Aorta (tissue), 5 donors: ENCODE measurements at regions not wholly inside any gene's neighbourhood (a gene's known extent, or its start where the extent isn't known, plus 50 kb on each side); places are given as distances from the start of the nearest gene placed in this dataset.
"Not testable (repeated sequence)": the region's sequence is repeated elsewhere in the genome, so short reads cannot be mapped to it uniquely, and the experiment has no call there.

Experiments used
- ATAC-seq: fragments of 200-7000 bp; cut with Tn5 transposase; one replicate; pipeline ENCODE4 v1.9.1; 2022; ENCODE audit warnings: moderate library complexity; ENCODE audit not compliant: low FRiP score
- DNase-seq, 2 donors: peaks; one replicate each; pipeline ENCODE4 v3.0.0-alpha.2; 2020
- H3K27ac ChIP-seq, 2 donors: one replicate each; pipeline ENCODE4 v1.5.1; 2013; ENCODE audit warnings: low read length in 2 of 2, mild to moderate bottlenecking in 2 of 2, moderate library complexity in 2 of 2, control low read depth in 1 of 2, inconsistent platforms in 1 of 2, low read depth in 1 of 2
- H3K27me3 ChIP-seq, 2 donors: one replicate each; pipeline ENCODE4 v1.6.1; 2013; ENCODE audit warnings: control low read depth in 1 of 2, low read length in 1 of 2, mild to moderate bottlenecking in 1 of 2, moderate library complexity in 1 of 2; ENCODE audit not compliant: insufficient read depth in 2 of 2, control insufficient read depth in 1 of 2
- H3K36me3 ChIP-seq, 2 donors: one replicate each; pipeline ENCODE4 v1.6.1; 2013; ENCODE audit warnings: control low read depth in 1 of 2, low read length in 1 of 2, mild to moderate bottlenecking in 1 of 2; ENCODE audit not compliant: insufficient read depth in 2 of 2, control insufficient read depth in 1 of 2
- H3K4me1 ChIP-seq, 2 donors: one replicate each; pipeline ENCODE4 v1.6.1; 2013; ENCODE audit warnings: low read length in 2 of 2, control low read depth in 1 of 2, mild to moderate bottlenecking in 1 of 2, moderate library complexity in 1 of 2; ENCODE audit not compliant: insufficient read depth in 2 of 2, control insufficient read depth in 1 of 2
- H3K4me3 ChIP-seq, 2 donors: one replicate each; pipeline ENCODE4 v1.5.1; 2013; ENCODE audit warnings: low read length in 2 of 2, control low read depth in 1 of 2, mild to moderate bottlenecking in 1 of 2
- H3K9me3 ChIP-seq: one replicate; pipeline ENCODE4 v1.6.1; 2013; ENCODE audit warnings: mild to moderate bottlenecking, low read length; ENCODE audit not compliant: control insufficient read depth
- WGBS, 2 donors: extraction: QIAGEN DNeasy Blood & Tissue Kit; methylation state at CpG; one replicate each; pipeline ENCODE4 v1.1.7; 2013; 5-methylcytosine and 5-hydroxymethylcytosine counted together
- intact Hi-C, 2 donors: fragments of 100-400 bp; cut with DNase I; formaldehyde crosslinking; loops; one replicate each; pipeline versions ENCODE4 v1.14.2 to v1.15.0; 2022
- donor health status: healthy with polysubstance abuse.
- donor health status: Bipolar disorder and iron deficiency.
- donor health status: DM: no; HTN: no; CAD: no.
- donor health status: DM: no; HTN: no; CAD: no.
- donor health status: DM: yes; HTN: yes; CAD: no.

DNA sequence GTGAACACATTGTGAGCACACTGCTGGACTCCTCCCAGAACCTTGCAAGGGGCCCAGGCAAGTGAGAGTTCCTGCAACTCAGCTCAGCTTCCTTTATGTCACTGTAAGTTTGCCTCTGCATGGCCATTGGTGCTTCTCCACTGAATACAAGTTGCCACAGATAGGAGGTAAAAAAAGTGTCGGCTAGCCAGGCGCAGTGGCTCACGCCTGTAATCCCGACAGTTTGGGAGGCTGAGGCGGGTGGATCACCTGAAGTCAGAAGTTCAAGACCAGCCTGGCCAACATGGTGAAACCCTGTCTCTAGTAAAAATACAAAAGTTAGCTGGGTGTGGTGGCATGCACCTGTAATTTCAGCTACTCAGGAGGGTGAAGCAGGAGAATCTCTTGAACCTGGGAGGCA is 435.8 kb downstream of the CNTN3 start:
- H3K9me3 ChIP-seq, ATAC-seq, intact Hi-C loops, H3K4me3 ChIP-seq, H3K4me1 ChIP-seq, H3K36me3 ChIP-seq, DNase-seq, H3K27me3 ChIP-seq, H3K27ac ChIP-seq: not testable (repeated sequence)
- 95 to 98% methylated on average over 5 of the region's 5 CpGs for WGBS, 2 donors

- H3K9me3 ChIP-seq: no peaks in the 10 kb centered on the region
- 49 to 51% methylated on average over 2 of the region's 2 CpGs for WGBS, 2 donors
- ATAC-seq (no peak), DNase-seq (no peak)
- intact Hi-C loops: no loop called here
- H3K4me3 ChIP-seq: no peak overlapping the region
- H3K27ac ChIP-seq: no peak overlapping the region
- H3K27me3 ChIP-seq: no peaks in the 10 kb centered on the region
- no peaks in the 10 kb centered on the region for H3K4me1 ChIP-seq
- H3K36me3 ChIP-seq: no peaks in the 10 kb centered on the region
Measured at GRCh38 chr3:74173090-74173489, 441.4 kb downstream of the CNTN3 start.

DNA sequence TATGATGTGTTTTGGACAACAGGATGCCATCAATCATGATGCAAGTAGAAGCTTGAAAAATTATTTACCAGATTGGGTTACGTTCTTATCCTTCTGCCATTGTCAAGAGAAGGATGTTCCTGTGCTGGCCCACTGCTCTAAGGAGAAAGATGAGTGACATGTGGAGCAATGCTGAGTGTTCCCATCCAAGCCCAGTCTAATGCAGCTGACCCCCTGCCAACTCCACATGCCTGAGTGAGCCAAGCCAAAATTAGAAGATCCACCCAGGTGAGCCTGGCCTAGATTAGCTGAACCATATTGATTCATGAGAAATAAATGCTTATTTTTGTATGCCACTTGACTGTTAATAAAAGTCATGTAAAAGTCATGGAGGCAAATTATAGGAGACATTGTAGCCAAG is 446.5 kb downstream of the CNTN3 start:
- no peaks in the 10 kb centered on the region for H3K4me1 ChIP-seq
- no peak for DNase-seq
- no peak for ATAC-seq
- no peak overlapping the region for H3K4me3 ChIP-seq
- intact Hi-C loops: no loop called here
- 56 to 67% methylated on average over 1 of the region's 1 CpG for WGBS, 2 donors
- H3K27me3 ChIP-seq: no peaks in the 10 kb centered on the region
- no peak overlapping the region for H3K27ac ChIP-seq
- H3K36me3 ChIP-seq: no peaks in the 10 kb centered on the region
- H3K9me3 ChIP-seq: no peaks in the 10 kb centered on the region

DNA sequence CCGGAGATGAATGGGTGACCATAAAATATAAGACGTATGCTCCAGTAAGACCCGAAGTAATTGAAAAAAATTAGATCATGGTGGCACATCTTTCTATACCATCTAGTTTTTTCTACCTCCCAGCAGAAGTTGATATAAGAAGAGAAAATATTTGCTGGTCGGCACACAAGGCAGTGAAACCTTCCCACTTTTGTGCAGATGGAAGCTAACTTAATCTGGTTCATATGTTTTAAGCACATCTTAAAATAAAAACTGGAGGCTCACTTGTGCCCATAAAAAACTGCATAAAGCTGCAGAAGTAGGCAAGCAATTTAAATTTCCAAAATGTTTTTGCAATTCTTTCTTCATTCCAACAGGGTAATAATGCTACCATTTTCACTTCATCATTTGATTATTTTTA is 449.2 kb downstream of the CNTN3 start:
- ATAC-seq (no peak), DNase-seq (no peak)
- intact Hi-C loops: no loop called here
- Histone ChIP-seq H3K27me3 (no peaks in the 10 kb centered on the region), H3K4me3 (no peak overlapping the region), H3K4me1 (no peaks in the 10 kb centered on the region), H3K36me3 (no peaks in the 10 kb centered on the region), H3K9me3 (no peaks in the 10 kb centered on the region), H3K27ac (no peak overlapping the region)
- 72 to 77% methylated on average over 4 of the region's 4 CpGs for WGBS, 2 donors

GRCh38 chr3:74149466-74149865 is 465.0 kb downstream of the CNTN3 start:
- no peak overlapping the region for H3K27ac ChIP-seq
- no peaks in the 10 kb centered on the region for H3K27me3 ChIP-seq
- no peak overlapping the region for H3K4me3 ChIP-seq
- H3K9me3 ChIP-seq: no peaks in the 10 kb centered on the region
- intact Hi-C loops: no loop called here
- H3K36me3 ChIP-seq: no peaks in the 10 kb centered on the region
- H3K4me1 ChIP-seq: no peaks in the 10 kb centered on the region
- ATAC-seq (no peak), DNase-seq (no peak)

DNA sequence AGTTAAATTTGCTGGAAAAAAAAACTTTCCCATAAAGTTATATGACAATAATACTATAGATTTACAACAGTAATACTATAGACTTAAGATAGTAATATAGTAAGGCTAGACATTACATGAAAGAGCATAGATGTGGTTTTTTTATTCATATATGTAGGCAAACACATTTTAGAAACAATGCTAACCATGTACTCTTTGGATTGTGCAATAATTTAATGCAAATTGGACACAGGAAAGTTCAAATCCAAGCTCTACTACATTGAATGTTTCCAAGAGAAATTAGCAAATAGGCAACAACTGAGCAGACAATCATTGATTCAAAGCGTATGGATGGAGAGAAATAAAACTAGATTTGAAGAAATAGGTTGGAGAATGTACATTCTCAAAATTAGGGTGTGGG is 469.2 kb downstream of the CNTN3 start:
- no peak overlapping the region for H3K27ac ChIP-seq
- DNase-seq: no peak

GRCh38 chr3:74139648-74140047 is 474.8 kb downstream of the CNTN3 start:
- Histone ChIP-seq H3K4me1 (no peaks in the 10 kb centered on the region), H3K9me3 (no peaks in the 10 kb centered on the region), H3K36me3 (no peaks in the 10 kb centered on the region), H3K27me3 (no peaks in the 10 kb centered on the region), H3K27ac (no peak overlapping the region), H3K4me3 (no peak overlapping the region)
- intact Hi-C loops: no loop called here
- DNase-seq: no peak
- no peak for ATAC-seq
- WGBS, 2 donors: 43 to 44% methylated on average over 3 of the region's 3 CpGs

More for the DNA sequence above, 469.2 kb downstream of the CNTN3 start:
- Histone ChIP-seq H3K9me3 (no peaks in the 10 kb centered on the region), H3K27me3 (no peaks in the 10 kb centered on the region), H3K4me3 (no peak overlapping the region), H3K4me1 (no peaks in the 10 kb centered on the region), H3K36me3 (no peaks in the 10 kb centered on the region)
- 82 to 83% methylated on average over 1 of the region's 1 CpG for WGBS, 2 donors
- no peak for ATAC-seq
- intact Hi-C loops: no loop called here

DNA sequence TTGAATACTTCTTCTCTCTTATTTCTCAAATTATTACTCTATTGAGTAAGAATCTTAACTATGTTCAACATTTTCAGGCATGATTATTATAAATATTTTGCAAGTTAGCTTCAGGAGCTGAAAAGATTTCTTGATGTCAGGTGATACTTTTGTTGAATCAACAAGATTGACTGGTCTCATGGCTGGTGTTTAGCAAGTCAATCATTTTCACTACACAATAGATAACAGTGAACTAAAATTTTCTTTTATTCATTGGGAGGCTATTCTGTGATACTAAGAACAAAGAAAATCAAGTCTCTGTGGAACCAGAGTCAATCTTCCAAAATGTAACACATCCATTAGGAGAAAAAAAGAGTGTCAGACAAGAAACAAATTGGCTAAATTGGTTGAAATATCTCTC is 476.7 kb downstream of the CNTN3 start:
- no peak overlapping the region for H3K4me3 ChIP-seq
- peaks cover 1% of the 10 kb centered on the region for H3K9me3 ChIP-seq
- ATAC-seq (no peak), DNase-seq (no peak)
- H3K36me3 ChIP-seq: no peaks in the 10 kb centered on the region
- H3K4me1 ChIP-seq: no peaks in the 10 kb centered on the region
- intact Hi-C loops: no loop called here
- H3K27me3 ChIP-seq: no peaks in the 10 kb centered on the region
- no peak overlapping the region for H3K27ac ChIP-seq

GRCh38 chr3:74135808-74136207 is 478.7 kb downstream of the CNTN3 start:
- intact Hi-C loops: no loop called here
- DNase-seq (peak in 1 of 2 donors; percentile 72), ATAC-seq (no peak)
- no peaks in the 10 kb centered on the region for H3K4me1 ChIP-seq
- H3K27ac ChIP-seq: no peak overlapping the region
- no peaks in the 10 kb centered on the region for H3K27me3 ChIP-seq
- peaks cover 3% of the 10 kb centered on the region for H3K9me3 ChIP-seq
- WGBS, 2 donors: 94 to 96% methylated on average over 8 of the region's 8 CpGs
- no peak overlapping the region for H3K4me3 ChIP-seq
- no peaks in the 10 kb centered on the region for H3K36me3 ChIP-seq
